ENCODE measurements at regions not wholly inside any gene's neighbourhood (a gene's known extent, or its start where the extent isn't known, plus 50 kb on each side); places are given as distances from the start of the nearest gene placed in this dataset.

DNA sequence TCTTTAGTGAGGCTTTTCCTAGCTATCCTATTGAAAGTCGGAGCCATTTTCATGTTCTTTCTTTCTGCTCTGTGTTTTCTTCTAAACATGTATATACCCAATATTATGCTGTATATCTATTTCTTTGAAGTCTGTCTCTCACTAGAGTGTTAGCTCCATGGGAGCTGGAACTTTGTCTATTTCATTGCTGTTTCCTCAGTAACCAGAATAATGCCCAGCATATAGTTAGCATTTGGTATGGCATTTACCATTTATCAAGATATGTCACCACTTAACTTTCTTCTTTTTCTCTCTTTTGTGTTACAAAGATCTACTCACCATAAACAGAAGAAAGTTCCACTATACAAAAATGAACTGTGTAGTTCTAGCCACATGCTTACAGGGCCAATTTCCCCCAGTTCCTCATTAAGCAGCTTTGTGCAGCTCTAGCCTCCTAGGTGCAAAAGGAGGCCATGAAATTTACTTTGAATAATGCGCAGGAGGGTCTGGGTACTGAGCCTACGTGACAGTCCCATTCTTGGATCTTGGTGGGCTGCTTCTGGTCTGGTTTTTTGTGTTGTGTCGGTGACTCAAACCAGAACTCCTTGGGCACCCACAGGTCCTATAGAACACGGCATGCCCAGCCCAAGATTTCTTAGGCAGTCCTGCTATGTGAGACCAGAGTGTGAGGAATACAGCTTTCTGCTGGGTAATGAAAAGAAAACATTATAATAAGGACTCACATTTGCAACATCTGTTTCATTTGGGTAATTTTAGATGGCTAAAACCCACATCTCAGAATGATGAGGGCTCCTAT, 302.3 kb upstream of the IGFBP7 start:
- Histone ChIP-seq H3K79me2 (replicated peaks; ENCODE audit: insufficient read depth, low read length) (no peaks in the 10 kb centered on the region), H3K9ac (ENCODE audit: low read length) (no peak overlapping the region), H3K9me3 (ENCODE audit: low read length) (no peaks in the 10 kb centered on the region), H2AFZ (ENCODE audit: low read depth, low read length) (no peak overlapping the region), H3K36me3 (ENCODE audit: insufficient read depth, low read length) (no peaks in the 10 kb centered on the region), H3K4me3 (ENCODE audit: low read length) (no peak overlapping the region), H3K27ac (ENCODE audit: low read length) (no peak overlapping the region), H4K20me1 (ENCODE audit: insufficient read depth) (no peaks in the 10 kb centered on the region), H3K9me2 (ENCODE audit: insufficient read depth, low read length) (no peaks in the 10 kb centered on the region), H3F3A (ENCODE audit: insufficient read depth, low read length, poor library complexity, severe bottlenecking) (no peaks in the 10 kb centered on the region), H3K4me2 (ENCODE audit: low read length) (no peak overlapping the region), H3K27me3 (ENCODE audit: insufficient read depth, low read depth, low read length) (no peaks in the 10 kb centered on the region)
- TF ChIP-seq, protein P1, sequence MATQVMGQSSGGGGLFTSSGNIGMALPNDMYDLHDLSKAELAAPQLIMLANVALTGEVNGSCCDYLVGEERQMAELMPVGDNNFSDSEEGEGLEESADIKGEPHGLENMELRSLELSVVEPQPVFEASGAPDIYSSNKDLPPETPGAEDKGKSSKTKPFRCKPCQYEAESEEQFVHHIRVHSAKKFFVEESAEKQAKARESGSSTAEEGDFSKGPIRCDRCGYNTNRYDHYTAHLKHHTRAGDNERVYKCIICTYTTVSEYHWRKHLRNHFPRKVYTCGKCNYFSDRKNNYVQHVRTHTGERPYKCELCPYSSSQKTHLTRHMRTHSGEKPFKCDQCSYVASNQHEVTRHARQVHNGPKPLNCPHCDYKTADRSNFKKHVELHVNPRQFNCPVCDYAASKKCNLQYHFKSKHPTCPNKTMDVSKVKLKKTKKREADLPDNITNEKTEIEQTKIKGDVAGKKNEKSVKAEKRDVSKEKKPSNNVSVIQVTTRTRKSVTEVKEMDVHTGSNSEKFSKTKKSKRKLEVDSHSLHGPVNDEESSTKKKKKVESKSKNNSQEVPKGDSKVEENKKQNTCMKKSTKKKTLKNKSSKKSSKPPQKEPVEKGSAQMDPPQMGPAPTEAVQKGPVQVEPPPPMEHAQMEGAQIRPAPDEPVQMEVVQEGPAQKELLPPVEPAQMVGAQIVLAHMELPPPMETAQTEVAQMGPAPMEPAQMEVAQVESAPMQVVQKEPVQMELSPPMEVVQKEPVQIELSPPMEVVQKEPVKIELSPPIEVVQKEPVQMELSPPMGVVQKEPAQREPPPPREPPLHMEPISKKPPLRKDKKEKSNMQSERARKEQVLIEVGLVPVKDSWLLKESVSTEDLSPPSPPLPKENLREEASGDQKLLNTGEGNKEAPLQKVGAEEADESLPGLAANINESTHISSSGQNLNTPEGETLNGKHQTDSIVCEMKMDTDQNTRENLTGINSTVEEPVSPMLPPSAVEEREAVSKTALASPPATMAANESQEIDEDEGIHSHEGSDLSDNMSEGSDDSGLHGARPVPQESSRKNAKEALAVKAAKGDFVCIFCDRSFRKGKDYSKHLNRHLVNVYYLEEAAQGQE (IDR thresholded peaks at IDR 0.05; ENCODE audit: borderline replicate concordance): no peak
- TF ChIP-seq EP300 (conservative IDR thresholded peaks at IDR 0.05; ENCODE audit: poor library complexity, severe bottlenecking): no peak
- no peak for TF ChIP-seq RAD21 (conservative IDR thresholded peaks at IDR 0.05)
- no peak for TF ChIP-seq MXI1 (conservative IDR thresholded peaks at IDR 0.05; ENCODE audit: poor library complexity, severe bottlenecking)
- TF ChIP-seq POLR2AphosphoS5 (IDR thresholded peaks at IDR 0.05): no peak
- TF ChIP-seq SMC3 (conservative IDR thresholded peaks at IDR 0.05; ENCODE audit: poor library complexity): no peak
- TF ChIP-seq EZH2 (IDR thresholded peaks at IDR 0.05; ENCODE audit: borderline replicate concordance, insufficient read depth, low read length, poor library complexity, severe bottlenecking): no peak
- TF ChIP-seq, protein P2, sequence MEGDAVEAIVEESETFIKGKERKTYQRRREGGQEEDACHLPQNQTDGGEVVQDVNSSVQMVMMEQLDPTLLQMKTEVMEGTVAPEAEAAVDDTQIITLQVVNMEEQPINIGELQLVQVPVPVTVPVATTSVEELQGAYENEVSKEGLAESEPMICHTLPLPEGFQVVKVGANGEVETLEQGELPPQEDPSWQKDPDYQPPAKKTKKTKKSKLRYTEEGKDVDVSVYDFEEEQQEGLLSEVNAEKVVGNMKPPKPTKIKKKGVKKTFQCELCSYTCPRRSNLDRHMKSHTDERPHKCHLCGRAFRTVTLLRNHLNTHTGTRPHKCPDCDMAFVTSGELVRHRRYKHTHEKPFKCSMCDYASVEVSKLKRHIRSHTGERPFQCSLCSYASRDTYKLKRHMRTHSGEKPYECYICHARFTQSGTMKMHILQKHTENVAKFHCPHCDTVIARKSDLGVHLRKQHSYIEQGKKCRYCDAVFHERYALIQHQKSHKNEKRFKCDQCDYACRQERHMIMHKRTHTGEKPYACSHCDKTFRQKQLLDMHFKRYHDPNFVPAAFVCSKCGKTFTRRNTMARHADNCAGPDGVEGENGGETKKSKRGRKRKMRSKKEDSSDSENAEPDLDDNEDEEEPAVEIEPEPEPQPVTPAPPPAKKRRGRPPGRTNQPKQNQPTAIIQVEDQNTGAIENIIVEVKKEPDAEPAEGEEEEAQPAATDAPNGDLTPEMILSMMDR (IDR thresholded peaks at IDR 0.05; ENCODE audit: poor library complexity, severe bottlenecking): no peak
- no peak for TF ChIP-seq TAF1 (IDR thresholded peaks at IDR 0.05; ENCODE audit: low read depth)

DNA sequence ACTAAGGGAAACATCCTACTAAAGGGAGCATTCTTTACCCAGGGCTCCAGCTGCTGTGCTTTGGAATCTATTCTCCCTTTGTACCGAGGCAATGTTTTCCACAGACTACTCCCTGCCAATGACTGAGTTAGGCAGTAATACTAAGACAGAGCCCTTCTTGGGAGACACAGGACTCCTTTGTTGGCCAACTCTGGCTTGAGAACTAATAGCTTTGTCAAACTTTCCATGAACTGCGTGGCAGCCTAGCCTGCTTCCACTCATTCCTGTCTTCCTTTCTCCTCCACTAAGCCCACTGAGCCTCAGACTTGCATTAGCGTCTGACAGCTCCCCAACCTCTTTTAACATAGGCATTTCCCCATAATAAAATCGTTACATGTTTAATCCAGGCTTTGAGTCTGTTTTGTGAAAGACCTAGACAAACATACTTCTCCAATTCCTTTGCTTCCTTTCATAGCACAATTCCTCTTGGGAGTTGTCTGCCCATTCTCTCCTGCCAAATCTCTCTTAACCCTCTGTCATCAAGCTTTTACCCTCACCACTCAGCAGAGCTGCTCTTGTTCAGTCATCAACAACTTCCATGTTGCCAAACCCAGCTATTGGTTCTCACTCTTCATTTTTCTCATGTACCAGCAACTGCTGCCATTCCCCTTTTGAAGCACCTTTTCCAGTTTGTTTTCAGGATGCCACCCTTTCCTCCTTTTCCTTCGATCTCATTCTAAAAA, 300.3 kb upstream of the IGFBP7 start:
- H3K9ac ChIP-seq (ENCODE audit: low read length): no peak overlapping the region
- H3K27ac ChIP-seq (ENCODE audit: low read length): no peak overlapping the region
- no peak overlapping the region for H3K4me3 ChIP-seq (ENCODE audit: low read length)
- H4K20me1 ChIP-seq (ENCODE audit: insufficient read depth): no peaks in the 10 kb centered on the region
- no peaks in the 10 kb centered on the region for H3K36me3 ChIP-seq (ENCODE audit: insufficient read depth, low read length)
- no peaks in the 10 kb centered on the region for H3K79me2 ChIP-seq (replicated peaks; ENCODE audit: insufficient read depth, low read length)
- no peak overlapping the region for H3K4me2 ChIP-seq (ENCODE audit: low read length)
- no peaks in the 10 kb centered on the region for H3K9me3 ChIP-seq (ENCODE audit: low read length)
- TF ChIP-seq SMC3 (conservative IDR thresholded peaks at IDR 0.05; ENCODE audit: poor library complexity) (no peak), RAD21 (conservative IDR thresholded peaks at IDR 0.05) (no peak), POLR2AphosphoS5 (IDR thresholded peaks at IDR 0.05) (no peak), TAF1 (IDR thresholded peaks at IDR 0.05; ENCODE audit: low read depth) (no peak), EP300 (conservative IDR thresholded peaks at IDR 0.05; ENCODE audit: poor library complexity, severe bottlenecking) (no peak), MXI1 (conservative IDR thresholded peaks at IDR 0.05; ENCODE audit: poor library complexity, severe bottlenecking) (no peak), EZH2 (IDR thresholded peaks at IDR 0.05; ENCODE audit: borderline replicate concordance, insufficient read depth, low read length, poor library complexity, severe bottlenecking) (no peak)
- H3K27me3 ChIP-seq (ENCODE audit: insufficient read depth, low read depth, low read length): no peaks in the 10 kb centered on the region
- H3K9me2 ChIP-seq (ENCODE audit: insufficient read depth, low read length): no peaks in the 10 kb centered on the region
- no peak overlapping the region for H2AFZ ChIP-seq (ENCODE audit: low read depth, low read length)
- no peaks in the 10 kb centered on the region for H3F3A ChIP-seq (ENCODE audit: insufficient read depth, low read length, poor library complexity, severe bottlenecking)
